ENCODE measurements at regions not wholly inside any gene's neighbourhood (a gene's known extent, or its start where the extent isn't known, plus 50 kb on each side); places are given as distances from the start of the nearest gene placed in this dataset.

DNA sequence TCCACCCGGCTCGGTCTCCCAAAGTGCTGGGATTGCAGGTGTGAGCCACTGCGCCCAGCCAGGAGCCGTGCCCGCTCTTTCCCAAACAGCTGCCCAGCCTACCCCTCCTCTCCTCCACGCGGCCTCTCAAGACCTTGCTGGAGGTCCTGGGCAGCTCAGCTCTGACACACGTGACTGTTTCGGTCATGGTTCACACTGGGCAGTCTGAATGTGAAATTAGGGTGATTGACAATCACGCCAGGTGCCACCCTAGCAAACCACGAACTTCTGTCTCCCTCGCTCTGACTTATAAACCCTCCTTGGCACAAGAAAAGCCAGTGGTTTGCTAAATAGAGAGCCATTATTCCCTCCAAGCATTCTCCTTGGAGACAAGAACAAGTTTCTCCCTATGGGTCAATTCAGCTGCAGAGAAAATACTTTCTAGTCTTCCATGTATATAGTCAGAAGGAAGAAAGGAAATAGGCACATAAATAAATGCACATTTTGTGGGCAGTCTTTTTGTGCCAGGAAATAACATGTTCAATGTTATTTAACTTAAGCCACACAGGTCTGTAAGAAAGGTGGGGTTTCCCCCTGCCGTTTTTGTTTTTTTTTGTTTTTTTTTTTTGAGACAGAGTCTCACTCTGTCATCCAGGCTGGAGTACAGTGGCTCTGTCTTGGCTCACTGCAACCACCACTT, 121.9 kb upstream of the MEF2A start:
- Histone ChIP-seq H3K27me3 (replicated peaks) (no peaks in the 10 kb centered on the region), H3K27ac (no peak overlapping the region), H3K4me3 (ENCODE audit: low read depth, low read length) (no peak overlapping the region), H3K36me3 (replicated peaks) (no peaks in the 10 kb centered on the region)
- no peak for DNase-seq
- in situ Hi-C loops (cut with HindIII; ENCODE audit: low pct_ligation_motif_present, low sequenced_read_pairs) = no loop called here
- TF ChIP-seq, protein P1, sequence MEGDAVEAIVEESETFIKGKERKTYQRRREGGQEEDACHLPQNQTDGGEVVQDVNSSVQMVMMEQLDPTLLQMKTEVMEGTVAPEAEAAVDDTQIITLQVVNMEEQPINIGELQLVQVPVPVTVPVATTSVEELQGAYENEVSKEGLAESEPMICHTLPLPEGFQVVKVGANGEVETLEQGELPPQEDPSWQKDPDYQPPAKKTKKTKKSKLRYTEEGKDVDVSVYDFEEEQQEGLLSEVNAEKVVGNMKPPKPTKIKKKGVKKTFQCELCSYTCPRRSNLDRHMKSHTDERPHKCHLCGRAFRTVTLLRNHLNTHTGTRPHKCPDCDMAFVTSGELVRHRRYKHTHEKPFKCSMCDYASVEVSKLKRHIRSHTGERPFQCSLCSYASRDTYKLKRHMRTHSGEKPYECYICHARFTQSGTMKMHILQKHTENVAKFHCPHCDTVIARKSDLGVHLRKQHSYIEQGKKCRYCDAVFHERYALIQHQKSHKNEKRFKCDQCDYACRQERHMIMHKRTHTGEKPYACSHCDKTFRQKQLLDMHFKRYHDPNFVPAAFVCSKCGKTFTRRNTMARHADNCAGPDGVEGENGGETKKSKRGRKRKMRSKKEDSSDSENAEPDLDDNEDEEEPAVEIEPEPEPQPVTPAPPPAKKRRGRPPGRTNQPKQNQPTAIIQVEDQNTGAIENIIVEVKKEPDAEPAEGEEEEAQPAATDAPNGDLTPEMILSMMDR (IDR thresholded peaks at IDR 0.05; ENCODE audit: low read depth, low read length, missing control alignments) = no peak

DNA sequence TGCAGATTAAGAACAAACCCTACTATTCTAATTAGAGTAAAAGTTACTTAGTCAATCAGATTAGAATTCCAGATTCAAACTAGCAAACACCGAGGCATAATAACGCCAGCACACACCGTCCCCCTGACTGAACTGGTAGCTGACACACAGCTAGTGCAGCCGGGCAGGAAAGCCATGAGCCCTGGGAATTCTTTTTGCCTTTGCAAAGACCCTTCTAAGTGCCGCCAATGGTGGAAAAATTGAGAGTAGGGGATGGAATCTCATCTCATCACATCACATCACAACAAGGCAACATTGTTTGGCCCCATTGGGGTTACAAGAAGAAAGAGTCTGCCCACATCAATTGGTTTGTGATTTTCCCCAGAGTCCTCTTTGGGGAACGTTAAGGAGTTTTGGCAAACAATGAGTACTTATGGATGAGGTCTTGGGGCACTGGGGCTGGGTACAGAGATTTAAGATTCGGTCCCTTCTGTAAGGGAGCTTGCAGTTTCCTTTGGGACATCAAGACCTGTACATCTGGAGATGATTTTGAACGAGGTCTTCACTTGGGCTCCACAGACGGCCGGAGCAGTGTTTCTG, 120.4 kb upstream of the MEF2A start:
- Histone ChIP-seq H3K36me3 (replicated peaks) (no peaks in the 10 kb centered on the region), H3K27ac (no peak overlapping the region), H3K27me3 (replicated peaks) (no peaks in the 10 kb centered on the region), H3K4me3 (ENCODE audit: low read depth, low read length) (no peak overlapping the region)
- no peak for DNase-seq
- in situ Hi-C loops (cut with HindIII; ENCODE audit: low pct_ligation_motif_present, low sequenced_read_pairs) = no loop called here
- TF ChIP-seq, protein P1 (IDR thresholded peaks at IDR 0.05; ENCODE audit: low read depth, low read length, missing control alignments) = no peak

- TF ChIP-seq, protein P1 (IDR thresholded peaks at IDR 0.05; ENCODE audit: low read depth, low read length, missing control alignments) = no peak
- Histone ChIP-seq H3K36me3 (replicated peaks) (no peaks in the 10 kb centered on the region), H3K27ac (no peak overlapping the region), H3K4me3 (ENCODE audit: low read depth, low read length) (no peak overlapping the region), H3K27me3 (replicated peaks) (no peaks in the 10 kb centered on the region)
- DNase-seq = no peak
- in situ Hi-C loops (cut with HindIII; ENCODE audit: low pct_ligation_motif_present, low sequenced_read_pairs) = no loop called here
Observed at GRCh38 chr15:99446565-99447496, 119.0 kb upstream of the MEF2A start.

DNA sequence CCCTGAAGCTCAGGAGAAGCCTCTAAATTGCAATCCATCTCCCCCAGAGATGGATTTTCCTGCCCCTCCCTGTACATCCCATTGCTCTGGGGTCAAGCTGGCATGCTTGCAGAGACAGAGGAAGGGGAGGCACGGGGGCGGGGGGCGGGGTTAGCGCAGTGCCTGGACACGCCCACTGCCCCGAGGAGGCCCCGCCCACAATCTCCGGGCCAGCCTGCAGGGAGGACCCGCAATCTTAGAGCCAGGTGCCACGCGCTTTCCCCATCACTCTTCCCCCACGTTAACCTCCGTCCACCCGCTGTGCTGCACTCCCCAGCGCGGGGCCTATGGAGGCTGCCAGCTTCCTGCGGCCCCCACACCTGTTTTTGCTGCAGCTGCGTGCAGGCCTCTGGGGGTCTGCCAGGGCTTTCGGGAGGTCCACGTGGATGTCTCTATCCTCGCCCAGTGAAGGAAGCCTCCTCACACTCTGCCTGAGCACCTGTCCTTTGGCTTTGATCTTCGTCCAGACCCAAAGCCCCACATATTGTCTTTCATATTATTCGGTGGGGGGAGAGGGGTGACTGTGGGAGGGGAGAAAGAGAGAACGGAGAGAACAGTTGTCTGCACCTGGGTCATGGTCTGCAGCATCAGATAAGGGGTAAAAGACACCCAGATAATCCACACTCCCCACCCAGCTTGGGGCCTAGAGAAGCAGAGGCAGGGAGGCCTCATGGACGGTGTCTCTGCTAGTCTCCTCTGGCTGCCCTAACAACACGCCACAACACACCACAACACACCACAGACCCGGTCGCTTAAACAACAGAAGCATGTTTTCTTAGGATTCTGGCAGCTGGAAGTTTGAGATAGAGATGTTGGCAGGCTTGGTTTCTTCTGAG, 118.0 kb upstream of the MEF2A start:
- no peak for DNase-seq
- Histone ChIP-seq H3K27me3 (replicated peaks) (no peaks in the 10 kb centered on the region), H3K4me3 (ENCODE audit: low read depth, low read length) (no peak overlapping the region), H3K36me3 (replicated peaks) (no peaks in the 10 kb centered on the region), H3K27ac (no peak overlapping the region)
- in situ Hi-C loops (cut with HindIII; ENCODE audit: low pct_ligation_motif_present, low sequenced_read_pairs) = no loop called here
- TF ChIP-seq, protein P1 (IDR thresholded peaks at IDR 0.05; ENCODE audit: low read depth, low read length, missing control alignments) = no peak

- DNase-seq = no peak
- no peak overlapping the region for H3K4me3 ChIP-seq (ENCODE audit: low read depth, low read length)
- in situ Hi-C loops (cut with HindIII; ENCODE audit: low pct_ligation_motif_present, low sequenced_read_pairs) = no loop called here
- H3K27ac ChIP-seq = no peak overlapping the region
- H3K27me3 ChIP-seq (replicated peaks) = no peaks in the 10 kb centered on the region
- TF ChIP-seq, protein P1 (IDR thresholded peaks at IDR 0.05; ENCODE audit: low read depth, low read length, missing control alignments) = no peak
- H3K36me3 ChIP-seq (replicated peaks) = no peaks in the 10 kb centered on the region
Observed at GRCh38 chr15:99449514-99449913, 116.3 kb upstream of the MEF2A start.
